Effector CD8-positive, alpha-beta T cell (primary cell): ENCODE measurements at regions not wholly inside any gene's neighbourhood (a gene's known extent, or its start where the extent isn't known, plus 50 kb on each side); places are given as distances from the start of the nearest gene placed in this dataset.
"Not testable (repeated sequence)": the region's sequence is repeated elsewhere in the genome, so short reads cannot be mapped to it uniquely, and the experiment has no call there.

Source experiments
- DNase-seq: peaks from one replicate; lab custom pipeline; 2025; lab: John Stamatoyannopoulos, UW

GRCh38 chr5:116779846-116780245 lies 205.2 kb upstream of the SEMA6A start:
- no peak for DNase-seq

DNA sequence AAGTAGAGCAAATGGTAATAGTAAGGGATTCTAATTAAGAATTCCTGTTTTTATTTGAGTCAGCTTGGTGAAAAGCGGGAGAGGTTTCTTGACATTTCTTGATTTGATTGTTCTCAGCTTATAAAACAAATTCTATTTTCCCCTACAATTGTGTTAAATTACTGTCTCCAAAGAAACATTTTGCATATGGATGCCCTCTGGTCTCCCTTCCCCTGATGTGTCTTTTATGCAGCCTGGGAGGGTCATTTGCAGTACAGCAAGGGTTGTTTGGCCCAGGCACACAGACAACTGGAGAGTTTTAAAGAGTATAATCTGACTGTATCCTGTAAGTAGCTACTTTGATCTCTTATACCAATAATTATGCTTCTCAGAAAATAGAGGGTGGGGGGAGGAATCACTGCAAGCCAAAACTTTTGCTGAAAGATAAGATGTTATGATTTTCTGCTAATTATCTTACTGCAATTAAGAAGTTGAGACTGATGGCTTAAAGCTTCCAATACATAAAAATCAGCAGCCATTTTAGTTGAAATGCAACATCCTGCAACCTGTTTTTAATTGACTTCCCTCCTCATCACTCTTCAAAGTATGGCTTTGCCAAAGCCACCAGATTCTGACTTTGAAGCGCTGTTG lies 204.1 kb upstream of the SEMA6A start:
- DNase-seq = no peak

DNA sequence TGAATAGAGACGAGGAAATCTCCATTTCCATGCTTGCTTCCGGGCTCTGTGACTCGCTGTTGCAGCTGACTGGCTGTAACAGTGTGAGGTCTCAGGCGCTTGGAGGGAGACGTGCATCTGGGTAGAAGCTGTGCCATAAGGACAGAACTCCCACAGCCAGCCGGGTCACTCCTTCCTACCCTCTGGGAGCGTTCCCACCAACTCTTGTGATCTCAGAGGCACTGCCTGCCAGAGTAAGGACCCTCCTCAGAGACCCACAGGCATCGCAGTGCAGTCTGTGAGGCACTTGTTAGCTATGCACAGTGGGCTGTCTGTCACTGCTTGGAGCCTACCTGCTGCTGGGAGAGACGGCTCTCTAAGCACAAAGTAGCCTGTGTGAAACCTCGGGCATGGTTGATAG lies 203.4 kb upstream of the SEMA6A start:
- no peak for DNase-seq

- no peak for DNase-seq
Observed at GRCh38 chr5:116773926-116774325, 199.3 kb upstream of the SEMA6A start.

GRCh38 chr5:116772806-116773205 lies 198.2 kb upstream of the SEMA6A start:
- DNase-seq = no peak

- no peak for DNase-seq
Observed at GRCh38 chr5:116772152-116772501, 197.5 kb upstream of the SEMA6A start.

DNA sequence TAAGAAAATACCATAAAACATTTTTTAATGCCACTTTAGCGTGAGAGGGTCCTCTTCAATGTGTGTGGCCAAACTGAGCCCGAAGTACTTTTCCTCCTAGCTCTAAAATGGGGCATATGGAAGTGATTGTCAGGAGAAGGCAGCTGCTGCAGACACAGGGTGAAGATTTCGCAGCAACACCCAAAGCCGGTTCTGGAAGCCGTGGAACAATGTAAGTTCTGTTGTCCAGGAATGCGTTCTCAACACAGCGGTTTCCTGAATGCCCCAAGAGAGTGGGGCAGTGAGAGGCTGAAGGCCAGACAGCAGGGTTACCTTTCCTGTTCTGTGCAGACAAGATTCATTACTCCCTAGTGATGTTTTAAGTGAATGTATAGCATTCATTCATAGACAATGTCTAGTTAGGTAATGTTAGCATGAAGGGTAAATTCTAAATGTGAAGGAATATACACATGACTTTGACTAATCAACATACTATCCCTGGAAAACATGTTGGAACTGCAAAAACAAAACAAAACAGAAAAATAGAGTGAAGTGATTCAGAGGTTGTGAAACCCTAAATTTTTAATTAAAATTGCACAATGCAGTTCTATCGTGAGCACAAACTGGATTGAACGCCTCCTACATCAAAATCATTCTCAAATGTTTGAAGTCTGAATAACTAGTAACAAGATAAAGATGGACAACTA lies 197.0 kb upstream of the SEMA6A start:
- no peak for DNase-seq

- DNase-seq = not testable (repeated sequence)
Observed at GRCh38 chr5:116769953-116770352, 195.3 kb upstream of the SEMA6A start.

DNA sequence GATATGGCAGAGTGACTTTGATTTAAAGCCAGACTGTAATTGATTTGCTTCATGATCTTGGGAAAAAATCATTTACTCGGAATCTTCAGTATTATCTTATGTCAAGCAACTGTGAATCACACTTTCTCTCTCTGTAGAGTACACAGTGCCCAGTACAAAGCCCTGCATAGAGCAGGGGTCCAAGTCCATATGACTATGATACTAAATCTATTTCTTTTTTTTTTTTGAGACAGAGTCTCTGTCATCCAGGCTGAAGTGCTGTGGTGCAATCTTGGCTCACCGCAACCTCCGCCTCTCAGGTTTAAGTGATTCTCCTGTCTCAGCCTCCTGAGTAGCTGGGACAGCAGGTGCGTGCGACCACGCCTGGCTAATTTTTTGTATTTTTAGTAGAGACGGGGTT lies 194.8 kb upstream of the SEMA6A start:
- DNase-seq = no peak

- no peak for DNase-seq
Observed at GRCh38 chr5:116766470-116766947, 191.9 kb upstream of the SEMA6A start.

- DNase-seq = no peak
Observed at GRCh38 chr5:116765441-116765840, 190.8 kb upstream of the SEMA6A start.

- no peak for DNase-seq
Observed at GRCh38 chr5:116764941-116765340, 190.3 kb upstream of the SEMA6A start.

DNA sequence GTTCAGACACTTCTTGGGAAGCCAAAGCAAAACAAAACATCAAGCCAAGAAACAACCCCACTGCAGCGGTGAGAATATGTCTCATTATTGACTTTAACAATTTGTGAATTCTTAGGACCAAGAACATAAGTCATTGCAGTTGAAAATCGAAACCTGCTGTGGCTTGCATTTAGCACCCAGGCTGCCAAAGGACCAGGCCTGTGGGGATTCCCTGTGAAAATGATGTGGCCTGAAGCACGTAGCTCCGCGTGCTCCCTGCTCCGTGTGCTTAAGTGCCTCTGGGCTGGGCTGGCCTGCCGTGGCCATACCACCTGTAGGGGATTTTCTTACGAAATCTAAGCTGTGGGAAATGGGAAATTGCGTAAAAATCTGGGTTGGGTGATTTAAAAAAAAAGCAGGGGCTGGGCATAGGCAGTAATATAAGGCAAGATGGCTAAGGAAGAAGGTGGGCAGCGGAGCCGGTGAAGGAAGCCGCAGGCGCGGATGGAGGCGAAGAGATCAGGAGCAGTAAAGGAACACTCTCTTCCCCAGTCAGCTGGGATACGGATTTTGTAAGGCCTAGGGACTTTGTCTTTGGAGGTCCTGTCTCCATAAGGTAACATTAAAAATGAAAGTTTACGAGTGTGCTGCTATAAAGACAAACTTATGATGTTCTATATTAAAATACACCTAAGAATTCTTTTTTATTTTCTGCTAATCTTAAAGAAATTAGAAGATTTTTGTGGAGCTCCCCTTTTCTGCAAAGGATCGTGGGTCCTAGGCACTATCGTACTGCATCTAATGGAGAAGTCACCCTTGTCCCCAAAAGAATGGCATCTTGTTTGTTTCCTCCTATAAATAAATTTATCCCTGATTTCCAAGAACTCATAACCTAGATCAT lies 189.6 kb upstream of the SEMA6A start:
- DNase-seq = no peak

GRCh38 chr5:116759860-116760640 lies 185.4 kb upstream of the SEMA6A start:
- DNase-seq = no peak

- DNase-seq = no peak
Observed at GRCh38 chr5:116757326-116757725, 182.7 kb upstream of the SEMA6A start.

- DNase-seq = no peak
Observed at GRCh38 chr5:116756531-116756930, 181.9 kb upstream of the SEMA6A start.

DNA sequence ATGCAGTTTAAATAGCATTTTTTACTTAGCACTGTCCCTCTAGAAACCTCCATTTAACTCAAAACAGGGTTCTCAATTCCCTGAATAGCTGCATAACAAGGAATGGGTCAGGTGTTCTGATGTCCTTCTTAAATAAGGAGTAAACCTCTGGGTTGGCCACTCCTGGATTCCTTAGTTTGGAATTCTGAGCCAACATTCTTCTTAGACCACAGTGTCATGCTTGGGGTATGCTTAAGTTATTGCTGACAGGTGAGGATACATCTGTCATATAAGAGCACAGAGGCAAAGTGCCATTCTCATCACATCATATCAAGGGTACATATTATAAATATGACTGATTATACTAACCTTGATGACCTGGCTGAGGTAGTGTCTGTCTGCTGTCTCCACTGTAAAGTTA lies 179.9 kb upstream of the SEMA6A start:
- DNase-seq = no peak

DNA sequence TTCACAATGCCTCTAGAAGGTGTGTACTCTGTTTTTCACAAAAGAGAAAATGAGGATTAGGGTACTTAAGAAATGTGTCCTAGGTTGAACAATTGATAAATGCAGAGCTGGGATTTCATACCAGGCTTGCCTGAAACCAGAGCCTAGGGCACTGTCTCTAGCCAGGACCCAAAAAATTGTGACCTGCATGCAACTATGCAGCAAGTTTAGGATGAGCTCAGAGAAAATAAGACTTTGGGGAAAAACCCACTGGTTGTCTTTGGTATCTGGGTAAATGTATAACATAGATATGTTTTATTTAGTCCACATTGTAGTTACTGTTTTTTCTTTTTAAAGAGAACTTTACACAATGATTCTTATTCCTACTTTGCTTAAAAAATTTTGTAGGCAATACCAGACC lies 177.1 kb upstream of the SEMA6A start:
- no peak for DNase-seq

DNA sequence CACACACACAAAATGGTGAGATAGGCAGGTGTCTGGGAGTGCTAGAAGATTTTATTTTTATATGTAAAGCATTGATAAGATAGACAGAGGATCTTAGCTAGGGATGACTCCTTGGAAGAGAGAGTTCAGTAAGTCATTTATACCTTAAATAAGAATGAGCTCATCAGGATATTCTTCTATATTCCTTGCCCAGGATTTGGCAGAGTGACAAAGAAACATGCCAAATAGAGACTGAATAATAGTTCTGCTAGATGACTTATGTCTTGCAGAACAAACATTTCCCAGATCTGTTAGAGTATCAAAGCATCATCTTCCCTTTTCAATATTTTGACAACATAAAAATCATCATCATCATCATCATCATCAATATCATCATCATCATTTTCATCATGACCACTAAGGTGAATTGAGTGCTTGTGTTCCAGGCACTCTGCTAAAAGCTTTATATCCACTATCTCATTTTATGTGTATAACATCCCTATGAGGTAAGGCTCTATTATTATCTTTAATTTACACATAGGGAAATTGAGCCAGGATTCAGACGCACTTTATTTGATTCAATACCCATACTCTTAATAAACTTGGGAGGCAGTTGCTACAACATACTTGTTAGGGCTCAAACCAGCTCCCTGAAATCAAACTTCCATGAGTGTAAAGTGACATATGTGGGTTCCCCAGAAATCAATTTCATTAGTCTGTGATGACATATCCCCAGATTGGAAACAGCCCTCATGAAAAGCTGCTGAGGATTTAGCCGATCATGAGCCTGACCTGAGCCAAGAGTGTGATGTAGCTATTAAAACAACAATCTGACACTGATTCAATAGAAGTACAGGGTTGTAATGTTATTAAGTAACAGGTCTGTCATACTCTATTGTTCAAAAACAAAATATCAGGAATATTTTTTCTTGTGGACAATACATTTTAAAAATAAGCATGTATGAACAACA lies 176.3 kb upstream of the SEMA6A start:
- DNase-seq = no peak

DNA sequence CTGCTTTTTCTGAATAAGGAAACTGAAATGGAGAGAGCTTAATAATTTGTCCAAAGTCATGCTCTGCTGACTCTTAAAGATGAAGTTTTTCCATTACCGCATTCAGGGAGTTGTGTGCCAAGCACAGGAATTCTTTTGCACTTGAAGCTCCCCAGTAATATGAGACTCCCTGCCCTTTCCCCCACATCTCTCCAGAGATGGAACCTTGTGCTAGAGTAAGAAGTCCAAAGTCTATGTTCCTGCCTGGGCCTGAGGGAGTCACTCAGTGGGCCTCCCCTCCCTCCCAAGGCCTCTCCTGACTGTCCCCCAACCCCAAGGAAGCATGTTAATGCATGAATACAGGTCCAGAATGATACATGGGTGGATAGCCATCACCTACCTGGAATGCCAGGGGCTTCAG lies 173.3 kb upstream of the SEMA6A start:
- no peak for DNase-seq

- no peak for DNase-seq
Observed at GRCh38 chr5:116746668-116747067, 172.0 kb upstream of the SEMA6A start.
